ENCODE measurements at regions not wholly inside any gene's neighbourhood (a gene's known extent, or its start where the extent isn't known, plus 50 kb on each side); places are given as distances from the start of the nearest gene placed in this dataset.

DNA sequence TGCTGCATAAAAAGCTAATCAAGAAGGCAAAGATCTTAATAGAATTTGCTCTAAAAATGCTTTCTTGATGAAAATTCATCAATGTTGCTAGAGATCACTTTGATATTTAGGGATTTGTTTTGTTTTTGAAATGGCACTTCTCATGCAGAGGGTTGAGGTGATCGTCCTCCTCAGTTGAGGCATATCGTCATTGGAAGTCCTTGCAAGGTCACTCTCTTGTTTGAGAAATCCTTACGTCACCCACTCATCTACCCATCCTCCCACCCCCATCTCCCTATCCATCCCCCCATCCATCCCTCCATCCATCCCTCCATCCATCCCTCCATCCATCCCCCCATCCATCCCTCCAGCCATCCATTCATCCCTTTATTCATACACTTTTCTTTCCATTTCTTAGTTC, 133.7 kb downstream of the THNSL2 start:
- no peak overlapping the region for H3K4me3 ChIP-seq
- H3K27ac ChIP-seq: no peak overlapping the region
- TF ChIP-seq EP300 (IDR thresholded peaks at IDR 0.05) (no peak), CTCF (IDR thresholded peaks at IDR 0.05) (no peak), POLR2AphosphoS5 (IDR thresholded peaks at IDR 0.05) (no peak), POLR2A (IDR thresholded peaks at IDR 0.05) (no peak)
- no peak for DNase-seq
- intact Hi-C loops (cut with DNase I): no loop called here
- 89 to 95% methylated on average over 3 of the region's 3 CpGs for WGBS, 2 donors
- no peaks in the 10 kb centered on the region for H3K27me3 ChIP-seq
- peaks cover 0 to 4% (median under 1%) of the 10 kb centered on the region in 4 donors for H3K9me3 ChIP-seq
- H3K4me1 ChIP-seq: no peaks in the 10 kb centered on the region
- no peaks in the 10 kb centered on the region for H3K36me3 ChIP-seq

DNA sequence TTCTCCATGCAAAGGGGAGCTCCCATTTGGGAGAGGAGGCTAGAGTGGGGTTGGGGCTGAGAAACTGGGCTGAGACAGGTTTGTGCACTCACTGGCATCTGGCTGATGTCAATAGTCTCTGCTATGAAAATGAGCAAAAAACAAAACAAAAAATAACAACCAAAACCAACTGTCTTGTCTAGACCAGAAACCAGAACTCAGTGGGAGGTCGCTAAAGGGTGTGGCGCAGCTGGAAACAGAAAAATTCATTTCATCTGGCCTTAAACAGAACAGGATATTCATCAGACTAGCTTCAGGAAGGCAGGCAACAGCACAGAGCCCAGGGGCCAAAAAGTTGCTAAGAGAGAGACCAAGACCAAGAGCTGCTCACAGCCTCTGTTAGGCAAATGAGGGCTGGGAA, 126.1 kb downstream of the THNSL2 start:
- no peak for TF ChIP-seq POLR2A (IDR thresholded peaks at IDR 0.05)
- TF ChIP-seq POLR2AphosphoS5 (IDR thresholded peaks at IDR 0.05): no peak
- TF ChIP-seq CTCF (IDR thresholded peaks at IDR 0.05): no peak
- no peak for TF ChIP-seq EP300 (IDR thresholded peaks at IDR 0.05)

GRCh38 chr2:88283886-88284592, 113.9 kb downstream of the THNSL2 start:
- WGBS, 2 donors: 43 to 47% methylated on average over 43 of the region's 43 CpGs
- H3K9me3 ChIP-seq: no peaks in the 10 kb centered on the region
- DNase-seq: no peak
- no peak overlapping the region for H3K27ac ChIP-seq
- H3K4me1 ChIP-seq: no peaks in the 10 kb centered on the region
- H3K27me3 ChIP-seq: peaks cover 0 to 15% (median 11%) of the 10 kb centered on the region in 3 donors
- intact Hi-C loops (cut with DNase I): no loop called here
- TF ChIP-seq CTCF (IDR thresholded peaks at IDR 0.05) (no peak), POLR2A (IDR thresholded peaks at IDR 0.05) (no peak), POLR2AphosphoS5 (IDR thresholded peaks at IDR 0.05) (no peak), EP300 (IDR thresholded peaks at IDR 0.05) (no peak)
- H3K4me3 ChIP-seq: no peak overlapping the region
- no peaks in the 10 kb centered on the region for H3K36me3 ChIP-seq

More for the DNA sequence above, 126.1 kb downstream of the THNSL2 start:
- no peaks in the 10 kb centered on the region for H3K36me3 ChIP-seq
- intact Hi-C loops (cut with DNase I): no loop called here
- no peaks in the 10 kb centered on the region for H3K4me1 ChIP-seq
- no peaks in the 10 kb centered on the region for H3K27me3 ChIP-seq
- peaks cover 0 to 4% (median 0%) of the 10 kb centered on the region in 4 donors for H3K9me3 ChIP-seq
- 89 to 90% methylated on average over 2 of the region's 2 CpGs for WGBS, 2 donors
- DNase-seq: no peak
- H3K4me3 ChIP-seq: no peak overlapping the region
- H3K27ac ChIP-seq: no peak overlapping the region

DNA sequence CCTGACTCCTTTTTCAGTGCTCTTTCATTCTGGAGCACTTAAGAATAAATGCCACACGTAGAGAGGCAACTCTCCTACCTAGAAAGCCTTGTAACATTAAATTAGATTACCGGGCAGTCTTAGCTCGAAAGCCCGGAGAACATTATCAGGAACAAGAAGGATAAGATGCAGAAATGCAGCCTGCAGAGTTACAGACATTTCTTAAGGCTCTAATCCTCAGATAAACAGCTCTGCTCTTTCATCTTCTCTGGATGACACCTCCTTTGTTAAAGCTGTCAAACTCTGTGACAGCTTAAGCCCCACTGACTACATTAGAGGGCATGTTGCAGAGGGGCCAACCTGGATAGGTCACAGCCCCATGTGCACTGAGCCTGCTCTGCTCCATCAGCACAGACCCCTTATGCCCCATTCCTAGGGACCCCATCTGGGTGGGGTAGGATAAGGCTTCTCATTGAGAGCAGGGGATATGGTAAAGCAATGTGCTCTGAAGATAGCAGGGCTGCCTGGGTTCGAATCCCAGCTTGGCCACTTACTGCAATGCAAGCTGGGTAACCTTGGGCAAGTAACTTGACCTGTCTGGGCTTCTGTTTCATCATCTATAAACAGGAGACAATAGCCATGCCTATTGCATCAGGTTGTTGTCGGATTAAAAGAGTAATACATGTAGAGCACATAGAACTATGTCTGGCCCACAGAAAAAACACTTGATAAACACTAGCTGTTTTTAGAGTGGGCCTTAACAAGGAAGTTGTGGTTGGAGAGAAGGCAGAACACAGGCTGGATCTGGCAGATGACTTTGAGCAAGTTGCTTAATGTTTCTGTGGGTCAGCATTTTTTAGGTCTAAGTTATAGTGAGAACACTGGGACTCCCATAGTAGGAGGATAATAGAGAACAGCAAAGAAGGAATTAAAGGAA, 111.4 kb downstream of the THNSL2 start:
- intact Hi-C loops (cut with DNase I): no loop called here
- no peaks in the 10 kb centered on the region for H3K36me3 ChIP-seq

More for the DNA sequence above, 111.4 kb downstream of the THNSL2 start:
- H3K4me3 ChIP-seq: no peak overlapping the region
- peaks cover 0 to 15% (median 11%) of the 10 kb centered on the region in 3 donors for H3K27me3 ChIP-seq
- H3K27ac ChIP-seq: no peak overlapping the region
- H3K4me1 ChIP-seq: no peaks in the 10 kb centered on the region
- DNase-seq: no peak
- no peaks in the 10 kb centered on the region for H3K9me3 ChIP-seq
- 52 to 68% methylated on average over 6 of the region's 6 CpGs for WGBS, 2 donors
- no peak for TF ChIP-seq EP300 (IDR thresholded peaks at IDR 0.05)
- TF ChIP-seq POLR2AphosphoS5 (IDR thresholded peaks at IDR 0.05): peak in 1 of 4 donors; percentile 21
- no peak for TF ChIP-seq POLR2A (IDR thresholded peaks at IDR 0.05)
- no peak for TF ChIP-seq CTCF (IDR thresholded peaks at IDR 0.05)

Data from sigmoid colon (tissue), 6 donors.